ENCODE measurements at regions not wholly inside any gene's neighbourhood (a gene's known extent, or its start where the extent isn't known, plus 50 kb on each side); places are given as distances from the start of the nearest gene placed in this dataset.

DNA sequence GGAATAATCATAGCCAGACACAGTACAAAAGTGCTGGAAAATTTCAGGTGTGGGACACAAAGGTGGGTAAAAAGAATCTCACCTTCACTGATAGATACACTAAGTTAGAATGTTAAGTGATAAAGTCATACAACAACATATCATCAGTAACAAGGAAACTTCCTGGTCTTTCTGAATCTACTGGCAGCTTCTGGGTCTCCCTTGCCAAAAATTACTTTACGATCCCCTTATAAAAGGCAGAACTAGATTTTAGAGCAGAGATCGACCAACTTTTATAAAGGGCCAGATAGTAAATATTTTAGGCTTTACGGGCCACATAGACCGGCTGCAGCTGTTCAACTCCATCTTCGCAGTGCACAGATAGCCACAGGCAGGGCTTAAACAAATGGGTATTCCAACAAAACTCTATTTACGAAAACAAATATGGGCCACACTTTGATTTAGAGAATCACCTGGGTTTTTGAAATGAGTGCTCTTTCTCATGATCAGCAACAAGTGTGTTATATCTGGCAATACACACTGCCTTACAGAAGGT is 159.9 kb downstream of the AASDH start:
- intact Hi-C loops (cut with DNase I), result no loop called here
- 84 to 96% (median 95%) methylated on average over 6 of the region's 6 CpGs for WGBS, 3 donors
- no peaks in the 10 kb centered on the region for H3K36me3 ChIP-seq
- H3K9me3 ChIP-seq, result no peaks in the 10 kb centered on the region
- DNase-seq, result no peak
- no peaks in the 10 kb centered on the region for H3K4me1 ChIP-seq (ENCODE audit: insufficient read depth)
- no peak overlapping the region for H3K4me3 ChIP-seq
- H3K27ac ChIP-seq, result no peak overlapping the region
- no peaks in the 10 kb centered on the region for H3K27me3 ChIP-seq
- TF ChIP-seq EP300 (IDR thresholded peaks at IDR 0.05) (no peak), POLR2A (IDR thresholded peaks at IDR 0.05) (no peak)
- TF ChIP-seq, protein P1, sequence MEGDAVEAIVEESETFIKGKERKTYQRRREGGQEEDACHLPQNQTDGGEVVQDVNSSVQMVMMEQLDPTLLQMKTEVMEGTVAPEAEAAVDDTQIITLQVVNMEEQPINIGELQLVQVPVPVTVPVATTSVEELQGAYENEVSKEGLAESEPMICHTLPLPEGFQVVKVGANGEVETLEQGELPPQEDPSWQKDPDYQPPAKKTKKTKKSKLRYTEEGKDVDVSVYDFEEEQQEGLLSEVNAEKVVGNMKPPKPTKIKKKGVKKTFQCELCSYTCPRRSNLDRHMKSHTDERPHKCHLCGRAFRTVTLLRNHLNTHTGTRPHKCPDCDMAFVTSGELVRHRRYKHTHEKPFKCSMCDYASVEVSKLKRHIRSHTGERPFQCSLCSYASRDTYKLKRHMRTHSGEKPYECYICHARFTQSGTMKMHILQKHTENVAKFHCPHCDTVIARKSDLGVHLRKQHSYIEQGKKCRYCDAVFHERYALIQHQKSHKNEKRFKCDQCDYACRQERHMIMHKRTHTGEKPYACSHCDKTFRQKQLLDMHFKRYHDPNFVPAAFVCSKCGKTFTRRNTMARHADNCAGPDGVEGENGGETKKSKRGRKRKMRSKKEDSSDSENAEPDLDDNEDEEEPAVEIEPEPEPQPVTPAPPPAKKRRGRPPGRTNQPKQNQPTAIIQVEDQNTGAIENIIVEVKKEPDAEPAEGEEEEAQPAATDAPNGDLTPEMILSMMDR (IDR thresholded peaks at IDR 0.05), result no peak

- intact Hi-C loops (cut with DNase I), result no loop called here
- no peak overlapping the region for H3K27ac ChIP-seq
- no peaks in the 10 kb centered on the region for H3K36me3 ChIP-seq
- TF ChIP-seq POLR2A (IDR thresholded peaks at IDR 0.05) (no peak), EP300 (IDR thresholded peaks at IDR 0.05) (no peak)
- TF ChIP-seq, protein P1 (IDR thresholded peaks at IDR 0.05), result no peak
- 72 to 76% (median 73%) methylated on average over 2 of the region's 2 CpGs for WGBS, 3 donors
- no peaks in the 10 kb centered on the region for H3K9me3 ChIP-seq
- H3K4me1 ChIP-seq (ENCODE audit: insufficient read depth), result no peaks in the 10 kb centered on the region
- H3K4me3 ChIP-seq, result no peak overlapping the region
- no peaks in the 10 kb centered on the region for H3K27me3 ChIP-seq
- no peak for DNase-seq
These were observed 160.7 kb downstream of the AASDH start for GRCh38 chr4:56226579-56226978.

- WGBS, 3 donors, result 94 to 98% (median 94%) methylated on average over 1 of the region's 1 CpG
- Histone ChIP-seq H3K27me3 (no peaks in the 10 kb centered on the region), H3K36me3 (no peaks in the 10 kb centered on the region), H3K4me3 (no peak overlapping the region), H3K9me3 (no peaks in the 10 kb centered on the region), H3K4me1 (ENCODE audit: insufficient read depth) (no peaks in the 10 kb centered on the region), H3K27ac (no peak overlapping the region)
- no peak for DNase-seq
- intact Hi-C loops (cut with DNase I), result no loop called here
- no peak for TF ChIP-seq POLR2A (IDR thresholded peaks at IDR 0.05)
- TF ChIP-seq, protein P1 (IDR thresholded peaks at IDR 0.05), result no peak
- no peak for TF ChIP-seq EP300 (IDR thresholded peaks at IDR 0.05)
These were observed 162.7 kb downstream of the AASDH start for GRCh38 chr4:56224641-56225040.

GRCh38 chr4:56222514-56222913 is 164.8 kb downstream of the AASDH start:
- intact Hi-C loops (cut with DNase I), result no loop called here
- no peak for DNase-seq
- Histone ChIP-seq H3K4me1 (ENCODE audit: insufficient read depth) (no peaks in the 10 kb centered on the region), H3K9me3 (no peaks in the 10 kb centered on the region), H3K4me3 (no peak overlapping the region), H3K27ac (no peak overlapping the region), H3K27me3 (no peaks in the 10 kb centered on the region), H3K36me3 (no peaks in the 10 kb centered on the region)
- TF ChIP-seq POLR2A (IDR thresholded peaks at IDR 0.05), result no peak
- TF ChIP-seq, protein P1 (IDR thresholded peaks at IDR 0.05), result no peak
- TF ChIP-seq EP300 (IDR thresholded peaks at IDR 0.05), result no peak
- WGBS, 3 donors, result 95 to 97% (median 96%) methylated on average over 6 of the region's 6 CpGs
